SK-N-SH (cell line): ENCODE measurements at regions not wholly inside any gene's neighbourhood (a gene's known extent, or its start where the extent isn't known, plus 50 kb on each side); places are given as distances from the start of the nearest gene placed in this dataset.

ENCODE experiments used
- CTCF ChIA-PET: fragments of 300-600, 350-600 bp; formaldehyde crosslinking; extraction: SDS; loops from one replicate; lab custom pipeline; 2021; lab: Yijun Ruan, JAX
- POLR2A ChIA-PET: fragments of 350-600 bp; sonication (Branson Sonifier 250); formaldehyde crosslinking; extraction: SDS; loops from one replicate; lab custom pipeline; 2020; ENCODE audit warnings: antibody characterized with exemption, inconsistent platforms; lab: Yijun Ruan, JAX
- DNase-seq: peaks from one replicate; pipeline ENCODE4 v3.0.0; 2012
- H2AFZ ChIP-seq: fragments of 200-600 bp; sonication (generic); 2 replicates; pipeline ENCODE4 v1.8.1; 2016; ENCODE audit warnings: antibody characterized with exemption, mild to moderate bottlenecking, low read depth
- H3F3A ChIP-seq: fragments of 200-600 bp; sonication (generic); replicated peaks from 2 replicates; pipeline ENCODE3; 2016; ENCODE audit warnings: antibody characterized with exemption, mild to moderate bottlenecking; ENCODE audit not compliant: insufficient read depth
- H3K27ac ChIP-seq, 2 experiments: fragments of 200-500 bp in 1 of 2; fragments of 200-600 bp in 1 of 2; sonication (Bioruptor generic) in 1 of 2; sonication (generic), shearing (Covaris generic) in 1 of 2; 2 replicates each; pipeline versions ENCODE4 v1.5.1 to v1.6.1; 2014 to 2016; ENCODE audit warnings: low read depth in 2 of 2, inconsistent platforms in 1 of 2, low read length in 1 of 2, mild to moderate bottlenecking in 1 of 2, mixed read lengths in 1 of 2
- H3K27me3 ChIP-seq: fragments of 200-600 bp; sonication (generic), shearing (Covaris generic); 2 replicates; pipeline ENCODE4 v1.6.1; 2016; ENCODE audit warnings: mixed run types; ENCODE audit not compliant: insufficient read depth
- H3K36me3 ChIP-seq, 2 experiments: fragments of 200-500 bp in 1 of 2; fragments of 200-600 bp in 1 of 2; sonication (Bioruptor generic) in 1 of 2; sonication (generic) in 1 of 2; replicated peaks in 1 of 2; 2 replicates each; pipeline versions ENCODE3 to v1.5.1; 2014 to 2016; ENCODE audit warnings: low read length in 1 of 2, mild to moderate bottlenecking in 1 of 2; ENCODE audit not compliant: insufficient read depth in 2 of 2, control insufficient read depth in 1 of 2
- H3K4me1 ChIP-seq, 2 experiments: fragments of 200-500 bp in 1 of 2; fragments of 200-600 bp in 1 of 2; sonication (Bioruptor generic) in 1 of 2; sonication (generic), shearing (Covaris generic) in 1 of 2; 2 replicates each; pipeline versions ENCODE4 v1.5.1 to v1.6.1; 2014 to 2016; ENCODE audit warnings: low read depth in 1 of 2, low read length in 1 of 2, mixed run types in 1 of 2; ENCODE audit not compliant: insufficient read depth in 2 of 2, control insufficient read depth in 1 of 2
- H3K4me2 ChIP-seq: fragments of 200-600 bp; sonication (generic), shearing (Covaris generic); 2 replicates; pipeline ENCODE4 v1.6.1; 2017; ENCODE audit warnings: mixed run types
- H3K4me3 ChIP-seq, 2 experiments: fragments of 200-500 bp in 1 of 2; fragments of 200-600 bp in 1 of 2; sonication (Bioruptor generic) in 1 of 2; sonication (generic), shearing (Covaris generic) in 1 of 2; 2 replicates each; pipeline versions ENCODE4 v1.5.1 to v1.8.1; 2014 to 2016; ENCODE audit warnings: low read depth in 2 of 2, inconsistent platforms in 1 of 2, low read length in 1 of 2, mild to moderate bottlenecking in 1 of 2, mixed read lengths in 1 of 2, moderate library complexity in 1 of 2
- H3K79me2 ChIP-seq: fragments of 200-600 bp; sonication (generic); 2 replicates; pipeline ENCODE4 v1.8.1; 2017; ENCODE audit warnings: mild to moderate bottlenecking; ENCODE audit not compliant: insufficient read depth
- H3K9ac ChIP-seq: fragments of 200-600 bp; sonication (generic); 2 replicates; pipeline ENCODE4 v1.6.1; 2017; ENCODE audit warnings: mixed run types
- H3K9me2 ChIP-seq: fragments of 200-600 bp; sonication (generic); 2 replicates; pipeline ENCODE4 v1.6.1; 2017; ENCODE audit warnings: mixed run types
- H3K9me3 ChIP-seq: fragments of 200-600 bp; sonication (generic); 2 replicates; pipeline ENCODE4 v1.6.1; 2017; ENCODE audit warnings: mixed run types, mild to moderate bottlenecking, moderate library complexity
- H4K20me1 ChIP-seq: fragments of 200-600 bp; sonication (generic); 2 replicates; pipeline ENCODE4 v1.6.1; 2017; ENCODE audit warnings: mild to moderate bottlenecking, mixed run types; ENCODE audit not compliant: insufficient read depth
- FOSL2 ChIP-seq: IDR thresholded peaks from 2 replicates; pipeline ENCODE4 v1.4.0; 2012; ENCODE audit warnings: low read depth, mild to moderate bottlenecking, moderate library complexity, borderline replicate concordance
- FOXJ3 ChIP-seq: sonication (generic); formaldehyde crosslinking; IDR thresholded peaks from 2 replicates; pipeline ENCODE4 v1.5.1; 2020; ENCODE audit warnings: mild to moderate bottlenecking, missing genetic modification reagents
- FOXM1 ChIP-seq: IDR thresholded peaks from 2 replicates; pipeline ENCODE4 v1.4.0; 2012; ENCODE audit warnings: low read depth, mild to moderate bottlenecking
- GABPA ChIP-seq: IDR thresholded peaks from 2 replicates; pipeline ENCODE4 v1.4.0; 2012; ENCODE audit warnings: low read depth, mild to moderate bottlenecking
- GATA2 ChIP-seq: sonication (generic); formaldehyde crosslinking; IDR thresholded peaks from 2 replicates; pipeline ENCODE4 v1.5.0; 2020; ENCODE audit warnings: mild to moderate bottlenecking, missing genetic modification reagents
- MEF2A ChIP-seq: IDR thresholded peaks from 2 replicates; pipeline ENCODE4 v1.4.0; 2012; ENCODE audit warnings: low read depth, borderline replicate concordance
- NFIC ChIP-seq: IDR thresholded peaks from 2 replicates; pipeline ENCODE4 v1.4.0; 2012; ENCODE audit warnings: borderline replicate concordance
- NRF1 ChIP-seq: IDR thresholded peaks from 2 replicates; pipeline ENCODE4 v1.6.1; 2012; ENCODE audit warnings: low read depth, mild to moderate bottlenecking, low read length
- RCOR1 ChIP-seq: fragments of 150-350 bp; IDR thresholded peaks from 2 replicates; pipeline ENCODE4 v1.6.1; 2017; ENCODE audit warnings: antibody characterized with exemption, low read length
- RFX5 ChIP-seq: IDR thresholded peaks from 2 replicates; pipeline ENCODE4 v1.6.1; 2012; ENCODE audit warnings: mild to moderate bottlenecking, improper control_type of control experiment, low read length
- RXRA ChIP-seq: IDR thresholded peaks from 2 replicates; pipeline ENCODE4 v1.4.0; 2012; ENCODE audit warnings: low read depth, mild to moderate bottlenecking, borderline replicate concordance
- SIN3A ChIP-seq: IDR thresholded peaks from 2 replicates; pipeline ENCODE4 v1.6.1; 2012; ENCODE audit warnings: low read depth, mild to moderate bottlenecking, low read length, moderate library complexity, borderline replicate concordance
- TAF1 ChIP-seq: IDR thresholded peaks from 2 replicates; pipeline ENCODE4 v1.6.1; 2012; ENCODE audit warnings: low read depth, mild to moderate bottlenecking, low read length, moderate library complexity, borderline replicate concordance
- WGBS: methylation state at CpG from one replicate; pipeline ENCODE4 v1.1.6; 2017; ENCODE audit warnings: low lambda C conversion rate; 5-methylcytosine and 5-hydroxymethylcytosine counted together
- TF ChIP-seq, protein P1 (sequence below): IDR thresholded peaks from 2 replicates; pipeline ENCODE4 v1.4.0; 2012; ENCODE audit warnings: low read depth, borderline replicate concordance
- TF ChIP-seq, protein P2 (sequence below): fragments of 200-600 bp; sonication (generic); IDR thresholded peaks from 2 replicates; pipeline ENCODE4 v1.6.1; 2017; ENCODE audit warnings: antibody characterized with exemption, mild to moderate bottlenecking, moderate library complexity
- TF ChIP-seq, protein P3 (sequence below): IDR thresholded peaks from 2 replicates; pipeline ENCODE4 v1.4.0; 2012; ENCODE audit warnings: low read depth
- TF ChIP-seq, protein P4 (sequence below): IDR thresholded peaks from 2 replicates; pipeline ENCODE4 v1.6.1; 2012; ENCODE audit warnings: mild to moderate bottlenecking, low read depth, low read length, moderate library complexity
- TF ChIP-seq, protein P5 (sequence below): fragments of 150-350 bp; IDR thresholded peaks from 2 replicates; pipeline ENCODE4 v1.6.1; 2016; ENCODE audit warnings: mild to moderate bottlenecking, low read depth, low read length
- TF ChIP-seq, protein P6 (sequence below): IDR thresholded peaks from 2 replicates; pipeline ENCODE4; 2012

DNA sequence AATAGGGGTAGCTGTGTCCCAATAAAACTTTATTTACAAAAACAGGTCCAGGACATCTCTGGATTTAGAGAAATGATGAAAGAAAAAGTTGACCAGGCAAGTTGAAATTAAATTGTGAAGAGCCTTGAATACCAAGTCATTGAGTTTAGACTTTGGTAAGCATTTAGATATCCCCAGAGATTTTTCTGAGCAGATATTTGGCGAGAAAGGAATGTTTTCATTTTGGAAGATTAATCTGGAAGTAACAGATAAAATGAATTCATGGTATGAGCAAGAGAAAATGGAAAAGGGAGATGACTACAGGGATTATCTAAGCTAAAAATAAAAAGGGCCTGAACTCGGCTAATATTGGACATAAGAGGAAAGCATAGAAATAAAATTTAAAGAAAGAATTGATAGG is 157.6 kb downstream of the ACTL7B start:
- no peak overlapping the region for H3K27ac ChIP-seq
- H3K27me3 ChIP-seq, result no peaks in the 10 kb centered on the region
- H3K9ac ChIP-seq, result no peak overlapping the region
- H3K36me3 ChIP-seq, result no peaks in the 10 kb centered on the region
- no peaks in the 10 kb centered on the region for H3K4me1 ChIP-seq
- no peak overlapping the region for H3K4me3 ChIP-seq
- ChIA-PET POLR2A (no interaction called here), CTCF (no interaction called here)
- WGBS, result 1% methylated on average over 2 of the region's 2 CpGs
- H2AFZ ChIP-seq, result no peak overlapping the region
- TF ChIP-seq RCOR1 (no peak), NRF1 (no peak), NFIC (no peak), SIN3A (no peak), TAF1 (no peak), FOSL2 (no peak), GATA2 (CRISPR knock-in tag) (no peak), RXRA (no peak), RFX5 (no peak), FOXJ3 (CRISPR knock-in tag) (no peak), GABPA (no peak), FOXM1 (no peak), MEF2A (no peak)
- TF ChIP-seq, protein P1, sequence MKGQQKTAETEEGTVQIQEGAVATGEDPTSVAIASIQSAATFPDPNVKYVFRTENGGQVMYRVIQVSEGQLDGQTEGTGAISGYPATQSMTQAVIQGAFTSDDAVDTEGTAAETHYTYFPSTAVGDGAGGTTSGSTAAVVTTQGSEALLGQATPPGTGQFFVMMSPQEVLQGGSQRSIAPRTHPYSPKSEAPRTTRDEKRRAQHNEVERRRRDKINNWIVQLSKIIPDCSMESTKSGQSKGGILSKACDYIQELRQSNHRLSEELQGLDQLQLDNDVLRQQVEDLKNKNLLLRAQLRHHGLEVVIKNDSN, result no peak
- TF ChIP-seq, protein P2, sequence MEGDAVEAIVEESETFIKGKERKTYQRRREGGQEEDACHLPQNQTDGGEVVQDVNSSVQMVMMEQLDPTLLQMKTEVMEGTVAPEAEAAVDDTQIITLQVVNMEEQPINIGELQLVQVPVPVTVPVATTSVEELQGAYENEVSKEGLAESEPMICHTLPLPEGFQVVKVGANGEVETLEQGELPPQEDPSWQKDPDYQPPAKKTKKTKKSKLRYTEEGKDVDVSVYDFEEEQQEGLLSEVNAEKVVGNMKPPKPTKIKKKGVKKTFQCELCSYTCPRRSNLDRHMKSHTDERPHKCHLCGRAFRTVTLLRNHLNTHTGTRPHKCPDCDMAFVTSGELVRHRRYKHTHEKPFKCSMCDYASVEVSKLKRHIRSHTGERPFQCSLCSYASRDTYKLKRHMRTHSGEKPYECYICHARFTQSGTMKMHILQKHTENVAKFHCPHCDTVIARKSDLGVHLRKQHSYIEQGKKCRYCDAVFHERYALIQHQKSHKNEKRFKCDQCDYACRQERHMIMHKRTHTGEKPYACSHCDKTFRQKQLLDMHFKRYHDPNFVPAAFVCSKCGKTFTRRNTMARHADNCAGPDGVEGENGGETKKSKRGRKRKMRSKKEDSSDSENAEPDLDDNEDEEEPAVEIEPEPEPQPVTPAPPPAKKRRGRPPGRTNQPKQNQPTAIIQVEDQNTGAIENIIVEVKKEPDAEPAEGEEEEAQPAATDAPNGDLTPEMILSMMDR, result no peak
- TF ChIP-seq, protein P3, sequence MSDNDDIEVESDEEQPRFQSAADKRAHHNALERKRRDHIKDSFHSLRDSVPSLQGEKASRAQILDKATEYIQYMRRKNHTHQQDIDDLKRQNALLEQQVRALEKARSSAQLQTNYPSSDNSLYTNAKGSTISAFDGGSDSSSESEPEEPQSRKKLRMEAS, result no peak
- TF ChIP-seq, protein P4, sequence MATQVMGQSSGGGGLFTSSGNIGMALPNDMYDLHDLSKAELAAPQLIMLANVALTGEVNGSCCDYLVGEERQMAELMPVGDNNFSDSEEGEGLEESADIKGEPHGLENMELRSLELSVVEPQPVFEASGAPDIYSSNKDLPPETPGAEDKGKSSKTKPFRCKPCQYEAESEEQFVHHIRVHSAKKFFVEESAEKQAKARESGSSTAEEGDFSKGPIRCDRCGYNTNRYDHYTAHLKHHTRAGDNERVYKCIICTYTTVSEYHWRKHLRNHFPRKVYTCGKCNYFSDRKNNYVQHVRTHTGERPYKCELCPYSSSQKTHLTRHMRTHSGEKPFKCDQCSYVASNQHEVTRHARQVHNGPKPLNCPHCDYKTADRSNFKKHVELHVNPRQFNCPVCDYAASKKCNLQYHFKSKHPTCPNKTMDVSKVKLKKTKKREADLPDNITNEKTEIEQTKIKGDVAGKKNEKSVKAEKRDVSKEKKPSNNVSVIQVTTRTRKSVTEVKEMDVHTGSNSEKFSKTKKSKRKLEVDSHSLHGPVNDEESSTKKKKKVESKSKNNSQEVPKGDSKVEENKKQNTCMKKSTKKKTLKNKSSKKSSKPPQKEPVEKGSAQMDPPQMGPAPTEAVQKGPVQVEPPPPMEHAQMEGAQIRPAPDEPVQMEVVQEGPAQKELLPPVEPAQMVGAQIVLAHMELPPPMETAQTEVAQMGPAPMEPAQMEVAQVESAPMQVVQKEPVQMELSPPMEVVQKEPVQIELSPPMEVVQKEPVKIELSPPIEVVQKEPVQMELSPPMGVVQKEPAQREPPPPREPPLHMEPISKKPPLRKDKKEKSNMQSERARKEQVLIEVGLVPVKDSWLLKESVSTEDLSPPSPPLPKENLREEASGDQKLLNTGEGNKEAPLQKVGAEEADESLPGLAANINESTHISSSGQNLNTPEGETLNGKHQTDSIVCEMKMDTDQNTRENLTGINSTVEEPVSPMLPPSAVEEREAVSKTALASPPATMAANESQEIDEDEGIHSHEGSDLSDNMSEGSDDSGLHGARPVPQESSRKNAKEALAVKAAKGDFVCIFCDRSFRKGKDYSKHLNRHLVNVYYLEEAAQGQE, result no peak
- TF ChIP-seq, protein P5, sequence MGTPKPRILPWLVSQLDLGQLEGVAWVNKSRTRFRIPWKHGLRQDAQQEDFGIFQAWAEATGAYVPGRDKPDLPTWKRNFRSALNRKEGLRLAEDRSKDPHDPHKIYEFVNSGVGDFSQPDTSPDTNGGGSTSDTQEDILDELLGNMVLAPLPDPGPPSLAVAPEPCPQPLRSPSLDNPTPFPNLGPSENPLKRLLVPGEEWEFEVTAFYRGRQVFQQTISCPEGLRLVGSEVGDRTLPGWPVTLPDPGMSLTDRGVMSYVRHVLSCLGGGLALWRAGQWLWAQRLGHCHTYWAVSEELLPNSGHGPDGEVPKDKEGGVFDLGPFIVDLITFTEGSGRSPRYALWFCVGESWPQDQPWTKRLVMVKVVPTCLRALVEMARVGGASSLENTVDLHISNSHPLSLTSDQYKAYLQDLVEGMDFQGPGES, result no peak
- TF ChIP-seq, protein P6, sequence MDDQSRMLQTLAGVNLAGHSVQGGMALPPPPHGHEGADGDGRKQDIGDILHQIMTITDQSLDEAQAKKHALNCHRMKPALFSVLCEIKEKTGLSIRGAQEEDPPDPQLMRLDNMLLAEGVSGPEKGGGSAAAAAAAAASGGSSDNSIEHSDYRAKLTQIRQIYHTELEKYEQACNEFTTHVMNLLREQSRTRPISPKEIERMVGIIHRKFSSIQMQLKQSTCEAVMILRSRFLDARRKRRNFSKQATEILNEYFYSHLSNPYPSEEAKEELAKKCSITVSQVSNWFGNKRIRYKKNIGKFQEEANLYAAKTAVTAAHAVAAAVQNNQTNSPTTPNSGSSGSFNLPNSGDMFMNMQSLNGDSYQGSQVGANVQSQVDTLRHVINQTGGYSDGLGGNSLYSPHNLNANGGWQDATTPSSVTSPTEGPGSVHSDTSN, result no peak
- no peaks in the 10 kb centered on the region for H3K9me3 ChIP-seq
- DNase-seq, result no peak
- H3K9me2 ChIP-seq, result no peaks in the 10 kb centered on the region
- H3F3A ChIP-seq, result no peaks in the 10 kb centered on the region
- no peaks in the 10 kb centered on the region for H3K79me2 ChIP-seq
- no peaks in the 10 kb centered on the region for H4K20me1 ChIP-seq
- H3K4me2 ChIP-seq, result no peak overlapping the region
